HG02610 (cell line): ENCODE measurements at regions not wholly inside any gene's neighbourhood (a gene's known extent, or its start where the extent isn't known, plus 50 kb on each side); places are given as distances from the start of the nearest gene placed in this dataset.
"Not testable (repeated sequence)": the region's sequence is repeated elsewhere in the genome, so short reads cannot be mapped to it uniquely, and the experiment has no call there.

Experiments
- ATAC-seq: cut with Tn5 transposase; IDR thresholded peaks from one replicate; pipeline ENCODE4 v1.9.1; 2021; ENCODE audit warnings: mild to moderate bottlenecking, moderate library complexity; ENCODE audit not compliant: unreplicated experiment

DNA sequence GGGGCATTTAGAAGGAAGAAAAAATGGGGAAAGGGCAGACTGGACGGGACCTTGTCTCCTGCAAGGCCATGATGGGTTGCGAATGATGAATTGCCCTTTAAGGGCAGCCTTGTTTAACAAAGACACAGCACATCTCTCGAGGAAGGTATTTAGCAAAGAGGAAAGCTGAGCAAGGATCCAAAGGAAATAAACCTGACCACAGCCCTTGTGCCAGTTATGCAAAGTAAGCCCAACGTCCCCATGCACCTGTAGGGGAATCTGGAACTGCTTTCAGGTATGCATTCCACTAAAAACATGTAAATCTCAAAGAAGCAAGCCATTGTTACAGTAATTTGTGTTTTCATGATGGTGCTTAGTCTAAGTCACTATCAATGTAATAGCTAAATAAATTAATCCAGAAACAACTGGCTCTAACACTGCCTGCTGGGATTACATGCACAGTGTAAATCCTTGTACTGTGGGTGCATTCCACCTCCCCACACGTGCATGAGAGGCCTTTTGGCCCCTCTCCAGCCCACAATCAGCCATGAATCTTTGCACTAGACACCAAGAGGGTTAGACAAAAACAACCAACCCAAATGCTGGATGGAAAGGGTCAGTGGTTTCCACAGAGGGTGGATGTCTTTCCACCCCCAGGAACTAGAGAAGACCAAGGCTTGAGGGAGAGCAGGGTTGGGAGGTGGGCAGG, 228.8 kb upstream of the KAZN start:
- ATAC-seq: no peak

DNA sequence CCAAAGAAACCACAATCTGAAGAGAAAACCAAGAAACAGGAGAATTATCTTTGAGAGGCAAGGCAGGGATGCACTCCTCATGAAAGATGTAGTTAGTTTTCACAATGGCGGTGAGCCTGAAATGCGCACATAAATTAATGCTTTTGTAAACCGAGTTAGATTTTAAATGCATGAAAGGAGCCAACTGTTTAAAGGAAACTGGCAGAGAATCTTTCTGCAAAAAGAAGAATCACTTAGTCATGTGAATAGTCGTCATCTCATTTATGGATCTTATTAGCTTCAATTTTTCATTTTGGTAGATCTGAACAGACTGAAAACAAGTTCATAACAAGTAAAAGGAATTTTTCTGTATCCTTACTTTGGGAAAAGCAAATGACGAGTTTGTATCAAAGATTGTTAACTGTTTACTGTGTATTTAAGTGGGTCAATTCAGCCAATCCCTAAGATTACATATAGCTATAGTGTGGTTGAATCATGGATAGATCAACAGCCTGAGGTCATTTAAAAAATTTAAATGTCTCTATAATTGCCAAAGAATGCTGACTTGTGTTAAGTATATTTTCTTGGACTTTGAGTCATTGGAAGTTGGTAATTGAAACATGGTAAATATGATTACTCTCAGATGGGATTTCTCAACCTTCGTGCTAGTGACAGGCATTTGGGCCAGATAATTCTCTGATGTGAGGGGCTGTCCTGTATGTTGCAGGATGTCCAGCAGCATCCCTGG, 226.6 kb upstream of the KAZN start:
- no peak for ATAC-seq

GRCh38 chr1:14372526-14372925, 226.0 kb upstream of the KAZN start:
- no peak for ATAC-seq

DNA sequence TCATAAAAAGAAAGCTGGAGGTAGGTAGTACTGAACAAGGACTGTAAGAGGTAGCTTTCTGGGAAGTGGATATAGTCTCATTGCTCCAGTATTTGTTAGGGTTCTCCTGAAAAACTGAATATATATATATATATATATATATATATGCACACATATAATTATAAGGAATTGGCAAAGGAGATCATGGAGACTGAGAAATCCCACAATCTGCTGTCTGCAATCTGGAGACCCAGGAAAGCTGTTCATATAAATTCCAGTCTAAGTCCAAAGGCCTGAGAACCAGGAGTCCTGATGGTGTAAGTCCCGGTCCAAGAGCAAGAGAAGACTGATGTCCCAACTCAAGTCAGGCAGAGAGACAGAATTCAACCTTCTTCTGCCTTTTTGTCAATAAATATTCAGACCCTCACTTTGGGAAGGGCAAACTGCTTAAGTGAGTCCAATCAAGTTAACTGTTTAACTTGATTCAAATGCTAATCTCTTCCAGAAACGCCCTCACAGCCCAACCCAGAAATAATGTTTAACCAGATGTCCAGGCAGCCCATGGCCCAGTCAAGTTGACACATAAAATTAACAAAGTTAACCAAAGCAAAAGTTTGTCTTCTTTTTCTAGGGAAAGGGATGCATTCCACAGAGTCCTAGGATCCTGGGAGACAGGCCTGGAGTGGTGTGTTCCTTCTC, 225.3 kb upstream of the KAZN start:
- no peak for ATAC-seq

GRCh38 chr1:14375226-14375625, 223.3 kb upstream of the KAZN start:
- no peak for ATAC-seq

DNA sequence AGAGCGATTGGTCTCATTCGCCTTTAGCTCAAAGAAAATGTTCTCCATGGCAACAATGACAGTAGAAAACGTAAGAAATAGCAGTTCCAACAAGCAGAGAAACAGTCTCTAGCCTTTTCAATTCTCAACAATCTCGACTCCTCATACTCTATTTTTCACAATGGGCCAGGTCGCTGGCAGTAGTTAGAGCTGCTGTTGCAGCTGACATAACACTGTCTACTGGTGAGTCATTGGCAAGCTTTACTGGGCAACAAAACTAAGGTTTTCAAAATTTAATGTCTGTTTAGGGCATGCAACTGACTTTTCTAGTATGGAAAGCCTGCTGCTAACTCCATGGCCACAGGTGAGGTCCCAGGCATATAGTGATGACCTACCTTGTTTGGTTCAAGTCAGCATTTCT, 221.1 kb upstream of the KAZN start:
- no peak for ATAC-seq

- no peak for ATAC-seq
Observed at GRCh38 chr1:14380408-14380807, 218.1 kb upstream of the KAZN start.

GRCh38 chr1:14390816-14391215, 207.7 kb upstream of the KAZN start:
- no peak for ATAC-seq

- no peak for ATAC-seq
Observed at GRCh38 chr1:14392161-14392858, 206.2 kb upstream of the KAZN start.

DNA sequence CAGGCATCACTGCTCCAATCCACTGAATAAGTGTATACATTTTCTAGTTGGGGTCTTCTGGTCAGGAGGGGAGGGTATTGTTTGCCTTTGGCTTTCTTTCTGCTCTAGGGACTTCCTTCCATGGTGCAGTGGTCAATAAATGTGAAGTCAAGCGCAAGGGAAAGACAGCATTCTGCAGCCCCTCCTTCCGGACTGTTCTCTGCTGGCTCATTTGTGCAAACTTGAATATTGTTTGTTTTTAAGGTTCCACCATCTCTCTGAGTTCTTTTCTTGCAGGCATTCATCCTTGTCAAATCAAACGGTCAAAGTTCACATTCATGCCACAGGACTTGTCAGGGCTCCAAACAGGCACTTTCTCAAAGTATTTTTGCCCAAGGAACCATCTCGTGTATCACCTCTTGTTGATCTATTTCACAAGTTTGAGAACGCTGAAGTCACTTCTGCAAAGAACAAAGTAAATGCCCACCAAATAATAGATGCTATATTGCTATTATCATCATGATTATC, 205.6 kb upstream of the KAZN start:
- ATAC-seq: no peak

DNA sequence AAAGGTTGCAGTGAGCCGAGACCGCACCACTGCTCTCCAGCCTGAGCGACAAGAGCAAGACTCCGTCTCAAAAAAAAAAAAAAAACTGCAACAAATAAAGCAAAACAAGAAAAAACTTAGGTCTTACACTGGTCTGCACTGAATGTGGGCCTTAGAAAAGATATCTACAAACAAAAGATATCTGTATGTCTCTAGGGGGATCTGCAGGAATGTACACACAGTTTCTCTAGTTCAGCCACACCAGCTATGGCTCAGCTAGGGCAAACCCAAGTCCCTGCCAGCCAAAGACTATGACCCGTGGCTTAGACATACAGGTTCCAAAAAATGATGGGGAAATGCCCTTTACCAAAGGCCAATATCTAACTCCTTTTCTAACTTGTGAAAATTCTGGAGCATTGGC, 202.4 kb upstream of the KAZN start:
- no peak for ATAC-seq

DNA sequence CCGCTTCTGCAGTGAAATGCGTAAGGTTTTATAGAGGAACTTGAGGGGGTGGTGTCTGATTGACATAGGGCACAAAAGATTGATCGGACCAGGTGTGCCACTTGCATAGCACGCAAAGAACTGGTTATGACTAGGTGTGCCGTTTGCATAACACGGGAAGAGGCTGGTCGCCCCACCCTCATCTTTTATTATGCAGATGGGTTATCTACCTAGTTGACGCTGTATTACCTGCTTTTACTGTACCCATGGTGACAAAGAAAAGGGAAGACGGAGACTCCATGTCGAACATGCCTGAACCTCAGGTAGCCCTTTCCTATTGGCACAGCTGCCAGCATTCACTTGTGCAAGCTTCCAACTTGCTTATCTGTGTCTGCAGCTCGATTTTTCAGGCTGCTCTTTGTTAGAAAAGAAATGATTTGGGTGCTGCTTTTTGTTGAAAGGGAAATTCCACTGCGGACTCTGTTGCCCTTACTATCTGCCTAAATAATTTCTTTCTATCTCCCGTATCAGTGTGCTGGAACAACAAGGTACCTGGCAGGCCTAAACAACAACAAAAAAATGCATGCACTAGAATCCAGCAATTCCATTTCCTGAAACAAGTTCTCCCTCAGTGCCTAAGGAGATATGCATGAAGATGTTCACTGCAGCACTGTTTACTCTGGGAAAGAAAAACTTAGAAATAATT, 194.4 kb upstream of the KAZN start:
- no peak for ATAC-seq

- no peak for ATAC-seq
Observed at GRCh38 chr1:14404862-14405301, 193.6 kb upstream of the KAZN start.

GRCh38 chr1:14412235-14412634, 186.2 kb upstream of the KAZN start:
- no peak for ATAC-seq

DNA sequence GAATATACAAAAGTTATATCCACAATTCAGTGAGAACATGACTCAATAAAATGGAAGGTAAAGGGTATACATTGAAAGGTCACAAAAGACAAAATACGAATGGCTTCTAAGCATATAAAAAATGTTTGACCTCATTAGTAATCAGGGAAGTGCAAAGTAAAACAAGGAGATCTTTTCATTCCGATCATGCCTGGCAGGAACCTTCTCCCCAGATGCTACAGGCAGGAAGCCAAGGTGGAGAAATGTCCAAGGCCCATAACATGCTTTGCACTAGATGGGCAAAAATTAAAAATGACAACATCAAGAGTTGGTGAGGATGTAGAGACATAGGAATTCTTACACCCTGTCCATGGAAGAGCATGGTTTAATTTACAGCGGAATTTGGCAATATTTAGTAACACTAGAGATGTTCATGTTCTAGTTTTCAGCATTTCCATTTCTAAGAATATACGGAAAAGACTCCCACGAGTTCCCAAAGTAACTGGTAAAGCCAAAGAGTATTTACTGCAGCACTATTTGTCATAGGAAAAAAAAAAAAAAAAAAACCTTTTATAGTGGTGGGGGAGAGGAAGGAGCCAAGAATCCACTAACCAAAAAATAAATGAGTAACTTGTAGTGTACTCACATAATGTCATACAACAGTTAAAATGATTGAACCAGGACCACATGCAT, 184.5 kb upstream of the KAZN start:
- ATAC-seq: no peak

DNA sequence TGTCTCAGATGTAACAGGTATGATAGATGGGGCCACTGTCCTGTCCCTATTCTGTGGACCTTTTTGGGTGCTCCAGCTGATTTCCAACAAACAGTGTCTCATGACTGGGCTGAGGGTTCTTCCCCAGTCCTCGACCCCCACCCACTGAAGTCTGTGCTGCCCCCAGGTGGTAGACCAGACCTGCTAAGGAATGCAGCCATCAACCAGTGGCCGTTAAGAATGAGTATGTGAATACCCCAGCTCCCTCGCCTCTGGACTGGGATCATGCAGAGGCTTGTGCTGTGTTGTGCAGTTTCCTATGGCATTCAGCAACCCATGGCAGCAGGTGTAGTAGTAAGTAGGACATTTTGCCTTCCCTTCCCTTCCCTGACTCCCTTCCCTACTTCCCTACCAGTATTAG, 183.1 kb upstream of the KAZN start:
- ATAC-seq: no peak

DNA sequence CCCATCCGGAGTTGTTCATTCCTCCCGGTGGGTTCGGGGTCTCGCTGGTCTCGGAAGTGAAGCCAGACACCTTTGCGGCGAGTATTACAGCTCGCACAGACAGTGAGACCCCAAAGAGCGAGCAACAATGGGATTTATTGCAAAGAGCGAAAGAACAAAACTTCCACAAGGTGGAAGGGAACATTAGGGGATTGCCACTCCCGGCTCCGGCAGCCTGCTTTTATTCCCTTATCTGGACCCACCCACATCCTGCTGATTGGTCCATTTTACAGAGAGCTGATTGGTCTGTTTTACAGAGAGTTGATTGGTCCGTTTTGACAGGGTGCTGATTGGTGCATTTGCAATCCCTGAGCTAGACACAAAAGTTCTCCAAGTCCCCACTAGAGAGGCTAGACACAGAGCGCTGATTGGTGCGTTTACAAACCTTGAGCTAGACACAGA, 178.7 kb upstream of the KAZN start:
- ATAC-seq: not testable (repeated sequence)

DNA sequence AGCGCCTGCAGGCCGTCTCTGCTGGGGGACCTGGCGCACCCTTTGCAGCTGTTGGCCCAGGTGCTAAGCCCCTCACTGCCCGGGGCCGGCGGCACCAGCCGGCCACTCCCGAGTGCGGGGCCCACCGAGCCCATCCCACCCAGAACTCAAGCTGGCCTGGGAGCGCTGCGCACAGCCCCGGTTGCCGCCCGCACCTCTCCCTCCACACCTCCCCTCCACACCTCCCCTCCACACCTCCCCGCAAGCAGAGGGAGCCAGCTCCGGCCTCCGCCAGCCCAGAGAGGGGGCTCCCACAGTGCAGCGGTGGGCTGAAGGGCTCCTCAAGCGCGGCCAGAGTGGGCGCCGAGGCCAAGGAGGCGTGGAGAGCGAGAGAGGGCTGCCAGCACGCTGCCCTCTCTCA, 177.8 kb upstream of the KAZN start:
- ATAC-seq: no peak

DNA sequence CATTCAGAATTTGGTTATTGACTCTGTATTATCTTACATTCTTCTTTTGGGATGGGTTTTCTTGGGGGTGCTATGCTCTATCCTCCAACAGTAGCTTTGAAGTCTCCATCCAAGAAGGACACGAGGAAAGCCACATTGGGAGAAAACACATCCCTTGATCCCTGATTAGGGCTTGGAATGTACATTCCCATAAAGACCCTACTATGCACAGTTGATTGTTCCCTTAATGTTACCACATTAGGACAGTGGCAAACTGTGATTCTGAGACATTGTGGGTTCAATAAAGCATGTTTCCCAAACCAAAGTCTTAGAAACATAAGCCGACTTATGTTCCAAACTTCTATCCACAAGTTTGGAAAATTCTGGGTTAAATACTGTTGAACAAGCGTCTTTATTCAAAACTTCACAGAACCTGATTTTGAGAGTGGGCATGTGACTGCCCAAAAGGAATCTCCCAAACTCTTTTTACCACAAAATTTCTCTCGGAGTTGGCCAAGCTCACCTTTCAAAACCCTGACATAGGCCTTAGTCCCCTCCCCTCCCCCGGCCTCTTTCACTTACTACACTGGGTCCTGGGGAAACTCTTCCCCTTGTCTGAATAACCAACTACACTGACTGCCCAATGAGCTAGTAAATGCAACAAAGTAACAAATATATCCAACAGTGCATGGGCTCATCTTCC, 177.0 kb upstream of the KAZN start:
- no peak for ATAC-seq
